ENCODE measurements at regions not wholly inside any gene's neighbourhood (a gene's known extent, or its start where the extent isn't known, plus 50 kb on each side); places are given as distances from the start of the nearest gene placed in this dataset.

DNA sequence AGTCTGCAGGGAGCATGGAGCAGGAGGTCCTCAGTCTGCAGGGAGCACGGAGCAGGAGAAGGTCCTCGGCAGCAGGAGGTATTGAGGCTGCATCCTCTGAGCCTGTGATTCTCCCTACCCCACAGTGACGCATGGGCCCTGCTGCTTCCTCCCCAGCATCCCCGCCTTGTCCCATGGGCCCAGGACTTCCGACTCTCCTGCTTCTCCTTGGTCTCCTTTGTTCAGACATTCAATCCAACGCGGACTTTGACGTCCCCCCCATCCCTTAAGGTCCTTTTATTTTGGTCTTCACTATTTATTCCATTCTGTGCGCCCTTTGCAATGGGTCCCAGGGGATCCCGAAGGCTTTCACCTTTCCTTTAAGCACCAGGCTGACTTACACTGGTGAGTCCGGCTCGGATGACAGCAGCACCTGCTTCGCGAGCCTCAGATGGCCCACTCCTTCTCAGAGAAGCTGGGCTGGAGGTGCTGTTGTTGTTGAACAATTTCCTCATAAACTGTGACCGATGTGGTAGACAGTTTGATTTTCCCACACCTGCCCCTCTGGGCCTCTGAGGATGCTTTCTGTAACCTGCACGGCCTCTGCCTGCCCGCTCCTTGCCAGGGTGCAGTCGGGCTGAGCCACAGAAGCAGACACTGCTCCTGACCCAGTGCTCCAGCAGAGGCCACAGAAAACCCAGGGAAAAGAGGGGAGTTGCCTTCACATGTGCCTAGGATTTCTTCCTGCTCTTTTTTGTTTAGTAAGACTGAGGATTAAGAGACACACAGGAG is 407.2 kb upstream of the SHH start:
- Histone ChIP-seq H3K4me2 (no peak overlapping the region), H3K9me3 (no peaks in the 10 kb centered on the region), H3K4me3 (no peak overlapping the region), H3K27ac (no peak overlapping the region), H3K4me1 (no peaks in the 10 kb centered on the region)
- DNase-seq (ENCODE audit: low read depth in 1 of 2, low spot score in 1 of 2) (no peak), ATAC-seq (peak in 1 of 2 experiments; percentile 31; a peak in 1 of 6 replicates), FAIRE-seq (no peak)
- CTCF ChIA-PET = no interaction called here
- TF ChIP-seq MYC (IDR thresholded peaks at IDR 0.05; ENCODE audit: borderline replicate concordance, low read length) (no peak), HOXB5 (CRISPR knock-in tag; IDR thresholded peaks at IDR 0.05) (no peak), MAFK (IDR thresholded peaks at IDR 0.05; ENCODE audit: partially characterized antibody) (no peak), CBX8 (IDR thresholded peaks at IDR 0.05) (no peak)
- TF ChIP-seq, protein P1, sequence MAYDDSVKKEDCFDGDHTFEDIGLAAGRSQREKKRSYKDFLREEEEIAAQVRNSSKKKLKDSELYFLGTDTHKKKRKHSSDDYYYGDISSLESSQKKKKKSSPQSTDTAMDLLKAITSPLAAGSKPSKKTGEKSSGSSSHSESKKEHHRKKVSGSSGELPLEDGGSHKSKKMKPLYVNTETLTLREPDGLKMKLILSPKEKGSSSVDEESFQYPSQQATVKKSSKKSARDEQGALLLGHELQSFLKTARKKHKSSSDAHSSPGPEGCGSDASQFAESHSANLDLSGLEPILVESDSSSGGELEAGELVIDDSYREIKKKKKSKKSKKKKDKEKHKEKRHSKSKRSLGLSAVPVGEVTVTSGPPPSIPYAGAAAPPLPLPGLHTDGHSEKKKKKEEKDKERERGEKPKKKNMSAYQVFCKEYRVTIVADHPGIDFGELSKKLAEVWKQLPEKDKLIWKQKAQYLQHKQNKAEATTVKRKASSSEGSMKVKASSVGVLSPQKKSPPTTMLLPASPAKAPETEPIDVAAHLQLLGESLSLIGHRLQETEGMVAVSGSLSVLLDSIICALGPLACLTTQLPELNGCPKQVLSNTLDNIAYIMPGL (CRISPR knock-in tag; IDR thresholded peaks at IDR 0.05; ENCODE audit: borderline replicate concordance) = no peak
- TF ChIP-seq, protein P2, sequence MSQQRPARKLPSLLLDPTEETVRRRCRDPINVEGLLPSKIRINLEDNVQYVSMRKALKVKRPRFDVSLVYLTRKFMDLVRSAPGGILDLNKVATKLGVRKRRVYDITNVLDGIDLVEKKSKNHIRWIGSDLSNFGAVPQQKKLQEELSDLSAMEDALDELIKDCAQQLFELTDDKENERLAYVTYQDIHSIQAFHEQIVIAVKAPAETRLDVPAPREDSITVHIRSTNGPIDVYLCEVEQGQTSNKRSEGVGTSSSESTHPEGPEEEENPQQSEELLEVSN (IDR thresholded peaks at IDR 0.05; ENCODE audit: borderline replicate concordance, low read depth) = no peak
- POLR2A ChIA-PET = no interaction called here
- WGBS (ENCODE audit: missing lambda C conversion rate) = 23% methylated on average over 18 of the region's 18 CpGs

DNA sequence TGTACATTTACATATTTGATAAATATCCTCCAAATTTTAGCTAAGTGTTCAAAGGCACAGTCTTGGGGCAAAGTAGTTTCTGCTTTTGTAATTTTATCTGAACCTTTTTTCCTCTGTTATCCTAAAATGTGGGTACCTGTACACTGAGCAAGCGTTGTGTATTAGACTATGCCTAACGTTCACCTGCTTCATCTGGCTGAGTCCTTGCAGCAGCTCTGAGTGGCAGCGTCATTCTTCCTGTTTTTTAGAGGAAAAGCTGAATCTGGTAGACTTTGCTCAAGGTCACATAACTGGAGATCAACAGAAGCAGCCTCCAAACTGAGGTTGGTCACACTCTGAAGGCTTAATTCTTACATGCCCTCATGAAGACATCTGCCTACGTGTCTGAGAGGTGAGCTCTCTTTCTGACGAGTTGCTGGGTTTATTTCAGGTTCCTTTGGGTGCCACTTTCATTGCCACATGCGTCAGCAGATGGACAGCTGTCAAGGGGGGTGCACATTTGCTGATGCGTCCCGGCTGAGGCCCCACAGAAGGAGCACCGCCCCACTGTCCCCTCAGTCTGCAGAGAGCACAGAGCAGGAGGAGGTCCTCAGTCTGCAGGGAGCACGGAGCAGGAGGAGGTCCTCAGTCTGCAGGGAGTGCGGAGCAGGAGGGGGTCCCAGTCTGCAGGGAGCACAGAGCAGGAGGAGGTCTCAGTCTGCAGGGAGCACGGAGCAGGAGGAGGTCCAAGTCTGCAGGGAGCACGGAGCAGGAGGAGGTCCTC is 406.5 kb upstream of the SHH start:
- 13% methylated on average over 8 of the region's 13 CpGs for WGBS (ENCODE audit: missing lambda C conversion rate)
- ATAC-seq (no peak), DNase-seq (ENCODE audit: low read depth in 1 of 2, low spot score in 1 of 2) (no peak), FAIRE-seq (no peak)
- Histone ChIP-seq H3K4me2 (no peak overlapping the region), H3K4me1 (no peaks in the 10 kb centered on the region), H3K27ac (no peak overlapping the region), H3K9me3 (no peaks in the 10 kb centered on the region), H3K4me3 (no peak overlapping the region)
- TF ChIP-seq EHF (CRISPR knock-in tag; IDR thresholded peaks at IDR 0.05) (no peak), CHD2 (IDR thresholded peaks at IDR 0.05; ENCODE audit: low read length, partially characterized antibody) (no peak)
- CTCF ChIA-PET = no interaction called here
- POLR2A ChIA-PET = no interaction called here

DNA sequence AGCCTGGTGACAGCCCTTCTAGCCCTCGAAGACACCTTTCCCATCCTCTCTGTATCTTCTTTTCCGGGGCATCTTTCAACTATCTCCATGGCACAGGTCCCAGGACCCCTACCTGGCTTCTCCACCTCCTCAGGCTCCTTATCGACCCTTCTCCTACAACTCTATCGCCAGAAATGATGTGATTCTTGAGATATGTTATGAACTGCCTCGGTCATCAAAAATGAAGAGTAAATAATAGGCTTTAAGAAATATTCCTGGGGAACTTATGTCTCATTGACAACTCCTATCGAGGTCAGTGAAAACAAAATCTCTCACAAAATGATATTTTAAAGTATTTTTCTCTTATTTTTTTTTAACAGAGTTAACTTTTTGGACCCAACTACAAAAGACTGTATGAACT is 405.5 kb upstream of the SHH start:
- Histone ChIP-seq H3K4me1 (no peaks in the 10 kb centered on the region), H3K4me2 (no peak overlapping the region), H3K9me3 (no peaks in the 10 kb centered on the region), H3K4me3 (no peak overlapping the region), H3K27ac (no peak overlapping the region)
- ATAC-seq = no peak
- no peak for FAIRE-seq
- ChIA-PET CTCF (no interaction called here), POLR2A (no interaction called here)
- DNase-seq (ENCODE audit: low read depth in 1 of 2, low spot score in 1 of 2) = no peak
- TF ChIP-seq CBX8 (IDR thresholded peaks at IDR 0.05) = no peak
- TF ChIP-seq MAFK (IDR thresholded peaks at IDR 0.05; ENCODE audit: partially characterized antibody) = peak; percentile 20
- WGBS (ENCODE audit: missing lambda C conversion rate) = 22% methylated on average over 6 of the region's 6 CpGs

DNA sequence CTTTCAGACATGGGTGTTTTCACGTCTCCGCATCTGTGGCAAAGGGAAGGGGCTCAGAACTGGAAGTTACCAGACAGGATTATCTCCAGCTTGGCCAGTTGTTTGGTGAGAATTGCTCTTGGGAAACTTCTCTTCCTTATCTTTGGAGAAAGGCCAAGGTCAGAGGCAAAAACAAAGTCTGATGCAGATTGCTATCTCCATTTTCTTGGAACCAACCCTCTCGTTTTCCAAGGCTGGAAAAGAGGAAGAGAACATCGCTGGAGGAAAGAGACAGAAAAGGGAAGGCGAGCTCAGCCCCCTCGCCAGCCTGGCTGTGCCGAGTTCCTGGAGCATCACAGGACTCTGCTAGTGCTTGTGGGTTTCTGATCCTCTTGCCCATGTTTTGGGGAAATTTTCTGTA is 396.8 kb upstream of the SHH start:
- TF ChIP-seq NFE2L2 (conservative IDR thresholded peaks at IDR 0.05; ENCODE audit: low read length) (no peak), HDAC2 (IDR thresholded peaks at IDR 0.05) (no peak), CHD2 (IDR thresholded peaks at IDR 0.05; ENCODE audit: low read length, partially characterized antibody) (no peak), CHD4 (IDR thresholded peaks at IDR 0.05; ENCODE audit: borderline replicate concordance) (no peak), BHLHE40 (IDR thresholded peaks at IDR 0.05; ENCODE audit: low read depth, low read length) (no peak), SREBF2 (IDR thresholded peaks at IDR 0.05) (no peak), KDM5A (IDR thresholded peaks at IDR 0.05) (no peak), POLR2A (IDR thresholded peaks at IDR 0.05; ENCODE audit: low read length) (no peak), RFX5 (IDR thresholded peaks at IDR 0.05) (no peak), POLR2AphosphoS2 (conservative IDR thresholded peaks at IDR 0.05; ENCODE audit: low read length) (no peak), HOXA7 (CRISPR knock-in tag; IDR thresholded peaks at IDR 0.05) (no peak), EHMT2 (IDR thresholded peaks at IDR 0.05; ENCODE audit: low read depth) (no peak)
- TF ChIP-seq, protein P3, sequence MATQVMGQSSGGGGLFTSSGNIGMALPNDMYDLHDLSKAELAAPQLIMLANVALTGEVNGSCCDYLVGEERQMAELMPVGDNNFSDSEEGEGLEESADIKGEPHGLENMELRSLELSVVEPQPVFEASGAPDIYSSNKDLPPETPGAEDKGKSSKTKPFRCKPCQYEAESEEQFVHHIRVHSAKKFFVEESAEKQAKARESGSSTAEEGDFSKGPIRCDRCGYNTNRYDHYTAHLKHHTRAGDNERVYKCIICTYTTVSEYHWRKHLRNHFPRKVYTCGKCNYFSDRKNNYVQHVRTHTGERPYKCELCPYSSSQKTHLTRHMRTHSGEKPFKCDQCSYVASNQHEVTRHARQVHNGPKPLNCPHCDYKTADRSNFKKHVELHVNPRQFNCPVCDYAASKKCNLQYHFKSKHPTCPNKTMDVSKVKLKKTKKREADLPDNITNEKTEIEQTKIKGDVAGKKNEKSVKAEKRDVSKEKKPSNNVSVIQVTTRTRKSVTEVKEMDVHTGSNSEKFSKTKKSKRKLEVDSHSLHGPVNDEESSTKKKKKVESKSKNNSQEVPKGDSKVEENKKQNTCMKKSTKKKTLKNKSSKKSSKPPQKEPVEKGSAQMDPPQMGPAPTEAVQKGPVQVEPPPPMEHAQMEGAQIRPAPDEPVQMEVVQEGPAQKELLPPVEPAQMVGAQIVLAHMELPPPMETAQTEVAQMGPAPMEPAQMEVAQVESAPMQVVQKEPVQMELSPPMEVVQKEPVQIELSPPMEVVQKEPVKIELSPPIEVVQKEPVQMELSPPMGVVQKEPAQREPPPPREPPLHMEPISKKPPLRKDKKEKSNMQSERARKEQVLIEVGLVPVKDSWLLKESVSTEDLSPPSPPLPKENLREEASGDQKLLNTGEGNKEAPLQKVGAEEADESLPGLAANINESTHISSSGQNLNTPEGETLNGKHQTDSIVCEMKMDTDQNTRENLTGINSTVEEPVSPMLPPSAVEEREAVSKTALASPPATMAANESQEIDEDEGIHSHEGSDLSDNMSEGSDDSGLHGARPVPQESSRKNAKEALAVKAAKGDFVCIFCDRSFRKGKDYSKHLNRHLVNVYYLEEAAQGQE (IDR thresholded peaks at IDR 0.05) = no peak
- Histone ChIP-seq H3K4me2 (no peak overlapping the region), H3K27ac (no peak overlapping the region), H3K4me1 (no peaks in the 10 kb centered on the region), H3K9me3 (no peaks in the 10 kb centered on the region), H3K4me3 (no peak overlapping the region)
- DNase-seq (ENCODE audit: low read depth in 1 of 2, low spot score in 1 of 2) (no peak), FAIRE-seq (no peak), ATAC-seq (no peak)
- 32% methylated on average over 7 of the region's 7 CpGs for WGBS (ENCODE audit: missing lambda C conversion rate)
- ChIA-PET CTCF (interaction anchor here (1.7 kb wide), 1 partner anchor 10 kb away, joined by 4 read pairs; no protein-coding TSS in a partner anchor), POLR2A (no interaction called here)
